ENCODE measurements at regions not wholly inside any gene's neighbourhood (a gene's known extent, or its start where the extent isn't known, plus 50 kb on each side); places are given as distances from the start of the nearest gene placed in this dataset.

DNA sequence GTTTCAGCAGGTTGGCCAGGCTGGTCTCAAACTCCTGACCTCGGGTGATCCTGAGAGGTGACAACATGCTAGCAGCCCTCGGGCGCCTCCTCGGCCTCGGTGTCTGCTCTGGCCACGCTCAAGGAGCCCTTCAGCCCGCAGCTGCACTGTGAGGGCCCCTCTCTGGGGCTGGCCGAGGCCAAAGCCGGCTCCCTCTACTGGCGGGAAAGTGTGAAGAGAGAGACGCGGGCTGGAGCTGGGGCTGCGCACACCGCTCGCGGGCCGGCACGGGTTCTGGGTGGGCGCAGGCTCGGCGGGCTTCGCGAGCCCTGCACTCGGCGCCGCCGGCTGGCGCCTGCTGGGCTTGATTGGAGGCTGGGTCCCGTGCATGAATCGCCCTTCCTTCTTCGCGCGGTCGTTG lies 80.8 kb upstream of the RBM24 start:
- Histone ChIP-seq H2AFZ (ENCODE audit: control insufficient read depth, low read length) (no peak overlapping the region), H3K9me1 (ENCODE audit: control insufficient read depth, extremely low read depth, insufficient read depth, low read length) (no peaks in the 10 kb centered on the region), H3K27ac (ENCODE audit: control insufficient read depth, insufficient read depth, low read length) (no peak overlapping the region), H3K79me2 (ENCODE audit: control insufficient read depth, insufficient read depth, low read length) (no peaks in the 10 kb centered on the region), H3K4me3 (ENCODE audit: control insufficient read depth in 2 of 3, extremely low read depth in 1 of 3, insufficient read depth in 2 of 3, low read depth in 1 of 3, low read length in 3 of 3) (no peak overlapping the region), H4K20me1 (ENCODE audit: control insufficient read depth, extremely low read depth, insufficient read depth, low read length) (no peaks in the 10 kb centered on the region), H3K27me3 (ENCODE audit: control insufficient read depth, extremely low read depth, insufficient read depth, low read length) (no peaks in the 10 kb centered on the region), H3K36me3 (ENCODE audit: control insufficient read depth in 2 of 2, extremely low read depth in 1 of 2, insufficient read depth in 2 of 2, low read length in 2 of 2) (no peaks in the 10 kb centered on the region), H3K9ac (ENCODE audit: control insufficient read depth, extremely low read depth, insufficient read depth, low read length) (no peak overlapping the region), H3K9me3 (ENCODE audit: control insufficient read depth, low read depth, low read length) (no peaks in the 10 kb centered on the region), H3K4me1 (ENCODE audit: control insufficient read depth, extremely low read depth, insufficient read depth, low read length) (no peaks in the 10 kb centered on the region), H3K4me2 (ENCODE audit: control insufficient read depth, extremely low read depth, insufficient read depth, low read depth, low read length) (no peak overlapping the region)
- FAIRE-seq: no peak
- no peak for TF ChIP-seq EZH2 (IDR thresholded peaks at IDR 0.05; ENCODE audit: low read length)
- TF ChIP-seq, protein P1, sequence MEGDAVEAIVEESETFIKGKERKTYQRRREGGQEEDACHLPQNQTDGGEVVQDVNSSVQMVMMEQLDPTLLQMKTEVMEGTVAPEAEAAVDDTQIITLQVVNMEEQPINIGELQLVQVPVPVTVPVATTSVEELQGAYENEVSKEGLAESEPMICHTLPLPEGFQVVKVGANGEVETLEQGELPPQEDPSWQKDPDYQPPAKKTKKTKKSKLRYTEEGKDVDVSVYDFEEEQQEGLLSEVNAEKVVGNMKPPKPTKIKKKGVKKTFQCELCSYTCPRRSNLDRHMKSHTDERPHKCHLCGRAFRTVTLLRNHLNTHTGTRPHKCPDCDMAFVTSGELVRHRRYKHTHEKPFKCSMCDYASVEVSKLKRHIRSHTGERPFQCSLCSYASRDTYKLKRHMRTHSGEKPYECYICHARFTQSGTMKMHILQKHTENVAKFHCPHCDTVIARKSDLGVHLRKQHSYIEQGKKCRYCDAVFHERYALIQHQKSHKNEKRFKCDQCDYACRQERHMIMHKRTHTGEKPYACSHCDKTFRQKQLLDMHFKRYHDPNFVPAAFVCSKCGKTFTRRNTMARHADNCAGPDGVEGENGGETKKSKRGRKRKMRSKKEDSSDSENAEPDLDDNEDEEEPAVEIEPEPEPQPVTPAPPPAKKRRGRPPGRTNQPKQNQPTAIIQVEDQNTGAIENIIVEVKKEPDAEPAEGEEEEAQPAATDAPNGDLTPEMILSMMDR (optimal IDR thresholded peaks at IDR 0.05 in 1 of 3, IDR thresholded peaks at IDR 0.05 in 1 of 3, conservative IDR thresholded peaks at IDR 0.05 in 1 of 3; ENCODE audit: extremely low read depth in 1 of 3, insufficient read depth in 2 of 3, low read length in 3 of 3): peak in 1 of 3 experiments; percentile 8
- dilution Hi-C loops (cut with MboI; ENCODE audit: extremely low pct_ligation_motif_present, low sequenced_read_pairs): no loop called here
- DNase-seq (ENCODE audit: low read depth, low spot score): no peak

DNA sequence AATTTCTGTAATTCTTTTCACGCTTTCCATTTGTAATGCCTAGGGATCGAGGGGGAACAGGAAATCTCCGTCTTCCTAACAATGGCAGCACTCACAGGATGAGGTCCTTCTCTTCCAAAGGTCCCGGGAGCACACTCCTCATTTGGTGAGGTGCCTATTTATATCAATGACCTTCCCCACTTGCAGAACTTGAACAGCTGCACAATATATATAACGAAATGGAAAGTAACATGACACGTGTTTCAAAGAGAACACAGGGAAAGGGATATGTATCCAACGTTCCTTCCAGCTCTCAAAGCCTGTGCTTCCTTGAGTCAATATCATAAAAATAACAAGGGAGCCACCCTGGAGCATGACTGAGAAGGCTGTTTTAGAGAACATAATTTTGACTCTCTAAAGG lies 78.6 kb upstream of the RBM24 start:
- Histone ChIP-seq H3K4me1 (ENCODE audit: control insufficient read depth, extremely low read depth, insufficient read depth, low read length) (no peaks in the 10 kb centered on the region), H3K27me3 (ENCODE audit: control insufficient read depth, extremely low read depth, insufficient read depth, low read length) (no peaks in the 10 kb centered on the region), H2AFZ (ENCODE audit: control insufficient read depth, low read length) (no peak overlapping the region), H3K9me1 (ENCODE audit: control insufficient read depth, extremely low read depth, insufficient read depth, low read length) (no peaks in the 10 kb centered on the region), H4K20me1 (ENCODE audit: control insufficient read depth, extremely low read depth, insufficient read depth, low read length) (no peaks in the 10 kb centered on the region), H3K27ac (ENCODE audit: control insufficient read depth, insufficient read depth, low read length) (no peak overlapping the region), H3K4me2 (ENCODE audit: control insufficient read depth, extremely low read depth, insufficient read depth, low read depth, low read length) (no peak overlapping the region), H3K79me2 (ENCODE audit: control insufficient read depth, insufficient read depth, low read length) (no peaks in the 10 kb centered on the region), H3K36me3 (ENCODE audit: control insufficient read depth in 2 of 2, extremely low read depth in 1 of 2, insufficient read depth in 2 of 2, low read length in 2 of 2) (no peaks in the 10 kb centered on the region), H3K4me3 (ENCODE audit: control insufficient read depth in 2 of 3, extremely low read depth in 1 of 3, insufficient read depth in 2 of 3, low read depth in 1 of 3, low read length in 3 of 3) (no peak overlapping the region), H3K9ac (ENCODE audit: control insufficient read depth, extremely low read depth, insufficient read depth, low read length) (no peak overlapping the region), H3K9me3 (ENCODE audit: control insufficient read depth, low read depth, low read length) (no peaks in the 10 kb centered on the region)
- DNase-seq (ENCODE audit: low read depth, low spot score) (no peak), FAIRE-seq (no peak)
- dilution Hi-C loops (cut with MboI; ENCODE audit: extremely low pct_ligation_motif_present, low sequenced_read_pairs): no loop called here
- TF ChIP-seq, protein P1 (optimal IDR thresholded peaks at IDR 0.05 in 1 of 3, IDR thresholded peaks at IDR 0.05 in 1 of 3, conservative IDR thresholded peaks at IDR 0.05 in 1 of 3; ENCODE audit: extremely low read depth in 1 of 3, insufficient read depth in 2 of 3, low read length in 3 of 3): no peak
- no peak for TF ChIP-seq EZH2 (IDR thresholded peaks at IDR 0.05; ENCODE audit: low read length)
